ENCODE measurements at regions not wholly inside any gene's neighbourhood (a gene's known extent, or its start where the extent isn't known, plus 50 kb on each side); places are given as distances from the start of the nearest gene placed in this dataset.

- TF ChIP-seq EP300 (IDR thresholded peaks at IDR 0.05), result no peak
- TF ChIP-seq POLR2A (IDR thresholded peaks at IDR 0.05), result no peak
- TF ChIP-seq POLR2AphosphoS5 (IDR thresholded peaks at IDR 0.05), result no peak
- TF ChIP-seq, protein P1, sequence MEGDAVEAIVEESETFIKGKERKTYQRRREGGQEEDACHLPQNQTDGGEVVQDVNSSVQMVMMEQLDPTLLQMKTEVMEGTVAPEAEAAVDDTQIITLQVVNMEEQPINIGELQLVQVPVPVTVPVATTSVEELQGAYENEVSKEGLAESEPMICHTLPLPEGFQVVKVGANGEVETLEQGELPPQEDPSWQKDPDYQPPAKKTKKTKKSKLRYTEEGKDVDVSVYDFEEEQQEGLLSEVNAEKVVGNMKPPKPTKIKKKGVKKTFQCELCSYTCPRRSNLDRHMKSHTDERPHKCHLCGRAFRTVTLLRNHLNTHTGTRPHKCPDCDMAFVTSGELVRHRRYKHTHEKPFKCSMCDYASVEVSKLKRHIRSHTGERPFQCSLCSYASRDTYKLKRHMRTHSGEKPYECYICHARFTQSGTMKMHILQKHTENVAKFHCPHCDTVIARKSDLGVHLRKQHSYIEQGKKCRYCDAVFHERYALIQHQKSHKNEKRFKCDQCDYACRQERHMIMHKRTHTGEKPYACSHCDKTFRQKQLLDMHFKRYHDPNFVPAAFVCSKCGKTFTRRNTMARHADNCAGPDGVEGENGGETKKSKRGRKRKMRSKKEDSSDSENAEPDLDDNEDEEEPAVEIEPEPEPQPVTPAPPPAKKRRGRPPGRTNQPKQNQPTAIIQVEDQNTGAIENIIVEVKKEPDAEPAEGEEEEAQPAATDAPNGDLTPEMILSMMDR (IDR thresholded peaks at IDR 0.05), result no peak
- intact Hi-C loops (cut with DNase I), result no loop called here
- H3K4me3 ChIP-seq, result no peak overlapping the region
- no peaks in the 10 kb centered on the region for H3K4me1 ChIP-seq
- 93 to 95% methylated on average over 7 of the region's 7 CpGs for WGBS, 2 donors
- no peaks in the 10 kb centered on the region for H3K27me3 ChIP-seq
- H3K9me3 ChIP-seq, result no peaks in the 10 kb centered on the region
- H3K36me3 ChIP-seq, result no peaks in the 10 kb centered on the region
- H3K27ac ChIP-seq, result no peak overlapping the region
- no peak for DNase-seq
Measured at GRCh38 chr18:77340815-77341214, 91.2 kb downstream of the GALR1 start.

GRCh38 chr18:77341527-77342325, 92.1 kb downstream of the GALR1 start:
- no peak overlapping the region for H3K27ac ChIP-seq
- intact Hi-C loops (cut with DNase I), result no loop called here
- DNase-seq, result no peak
- TF ChIP-seq POLR2AphosphoS5 (IDR thresholded peaks at IDR 0.05) (no peak), EP300 (IDR thresholded peaks at IDR 0.05) (no peak), POLR2A (IDR thresholded peaks at IDR 0.05) (no peak)
- TF ChIP-seq, protein P1 (IDR thresholded peaks at IDR 0.05), result no peak
- H3K9me3 ChIP-seq, result no peaks in the 10 kb centered on the region
- no peaks in the 10 kb centered on the region for H3K27me3 ChIP-seq
- WGBS, 2 donors, result 89 to 91% methylated on average over 17 of the region's 17 CpGs
- no peaks in the 10 kb centered on the region for H3K36me3 ChIP-seq
- no peak overlapping the region for H3K4me3 ChIP-seq
- H3K4me1 ChIP-seq, result no peaks in the 10 kb centered on the region

GRCh38 chr18:77342736-77343135, 93.1 kb downstream of the GALR1 start:
- no peak overlapping the region for H3K4me3 ChIP-seq
- TF ChIP-seq, protein P1 (IDR thresholded peaks at IDR 0.05), result no peak
- TF ChIP-seq EP300 (IDR thresholded peaks at IDR 0.05) (no peak), POLR2A (IDR thresholded peaks at IDR 0.05) (no peak), POLR2AphosphoS5 (IDR thresholded peaks at IDR 0.05) (no peak)
- no peaks in the 10 kb centered on the region for H3K36me3 ChIP-seq
- 88 to 92% methylated on average over 10 of the region's 10 CpGs for WGBS, 2 donors
- no peak for DNase-seq
- no peaks in the 10 kb centered on the region for H3K27me3 ChIP-seq
- H3K9me3 ChIP-seq, result no peaks in the 10 kb centered on the region
- intact Hi-C loops (cut with DNase I), result no loop called here
- no peaks in the 10 kb centered on the region for H3K4me1 ChIP-seq
- no peak overlapping the region for H3K27ac ChIP-seq

DNA sequence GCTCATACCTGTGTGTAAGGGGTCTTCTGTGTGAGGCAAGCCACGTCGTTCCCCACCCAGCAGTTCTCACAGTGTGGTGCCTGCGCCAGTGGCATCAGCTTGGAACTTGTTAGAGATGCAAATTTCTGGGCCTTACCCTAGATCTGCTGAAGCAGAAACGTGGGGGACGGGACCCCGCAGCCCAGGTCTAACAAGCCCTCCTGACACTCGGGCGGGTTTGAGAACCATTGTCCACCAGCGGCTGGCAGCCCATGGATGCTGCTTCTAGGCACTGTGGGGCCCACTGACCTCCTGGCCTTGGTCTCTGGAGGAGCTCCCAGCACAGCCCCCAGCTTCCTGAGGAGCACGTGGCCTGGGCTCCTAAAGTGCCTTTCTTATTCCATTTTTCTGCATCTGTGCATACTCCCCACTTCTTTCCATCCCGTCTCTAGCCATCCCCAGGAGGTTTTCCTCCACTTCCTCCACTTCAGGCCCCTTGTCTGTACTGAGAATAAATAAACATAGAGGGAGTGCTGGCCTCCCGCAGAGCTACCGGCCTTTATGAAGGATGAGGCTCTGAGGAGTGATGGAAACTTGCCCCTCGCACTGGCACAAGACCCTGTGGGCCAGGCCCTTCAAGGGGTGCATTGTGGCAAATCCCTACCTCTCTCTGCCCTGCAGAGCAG, 94.3 kb downstream of the GALR1 start:
- Histone ChIP-seq H3K4me3 (no peak overlapping the region), H3K4me1 (no peaks in the 10 kb centered on the region), H3K36me3 (no peaks in the 10 kb centered on the region), H3K27ac (no peak overlapping the region), H3K9me3 (no peaks in the 10 kb centered on the region), H3K27me3 (no peaks in the 10 kb centered on the region)
- TF ChIP-seq POLR2AphosphoS5 (IDR thresholded peaks at IDR 0.05) (no peak), EP300 (IDR thresholded peaks at IDR 0.05) (no peak), POLR2A (IDR thresholded peaks at IDR 0.05) (no peak)
- TF ChIP-seq, protein P1 (IDR thresholded peaks at IDR 0.05), result no peak
- intact Hi-C loops (cut with DNase I), result no loop called here
- no peak for DNase-seq
- WGBS, 2 donors, result 75 to 84% methylated on average over 14 of the region's 14 CpGs

All from sigmoid colon (tissue), 6 donors.